Glutamatergic neuron (in vitro differentiated cells): ENCODE measurements at regions not wholly inside any gene's neighbourhood (a gene's known extent, or its start where the extent isn't known, plus 50 kb on each side); places are given as distances from the start of the nearest gene placed in this dataset.

Source experiments
- DNase-seq: peaks from one replicate; pipeline ENCODE4 v3.0.0; 2022
- H3K27ac Mint-ChIP-seq: one replicate; pipeline ENCODE4 v1.8.0; 2020; ENCODE audit warnings: mild to moderate bottlenecking, mixed read lengths, inconsistent platforms; ENCODE audit not compliant: unreplicated experiment
- H3K27me3 Mint-ChIP-seq: one replicate; pipeline ENCODE4 v1.8.0; 2020; ENCODE audit warnings: mild to moderate bottlenecking, moderate library complexity, mixed read lengths, inconsistent platforms; ENCODE audit not compliant: unreplicated experiment
- H3K36me3 Mint-ChIP-seq: one replicate; pipeline ENCODE4 v1.8.0; 2020; ENCODE audit warnings: mild to moderate bottlenecking, mixed read lengths, inconsistent platforms; ENCODE audit not compliant: unreplicated experiment
- H3K4me1 Mint-ChIP-seq: one replicate; pipeline ENCODE4 v1.8.0; 2020; ENCODE audit warnings: mild to moderate bottlenecking, low read depth, mixed read lengths, inconsistent platforms; ENCODE audit not compliant: unreplicated experiment
- H3K4me3 Mint-ChIP-seq: one replicate; pipeline ENCODE4 v1.8.0; 2020; ENCODE audit warnings: mild to moderate bottlenecking, mixed read lengths, inconsistent platforms; ENCODE audit not compliant: unreplicated experiment
- H3K9me3 Mint-ChIP-seq: one replicate; pipeline ENCODE4 v1.8.0; 2020; ENCODE audit warnings: mild to moderate bottlenecking, moderate library complexity, mixed read lengths, inconsistent platforms; ENCODE audit not compliant: unreplicated experiment
- TF ChIP-seq, protein P1 (sequence below): fragments of 200-600 bp; sonication (generic); IDR thresholded peaks from one replicate; pipeline ENCODE4 v1.5.0; 2021; ENCODE audit not compliant: partially characterized antibody, unreplicated experiment

DNA sequence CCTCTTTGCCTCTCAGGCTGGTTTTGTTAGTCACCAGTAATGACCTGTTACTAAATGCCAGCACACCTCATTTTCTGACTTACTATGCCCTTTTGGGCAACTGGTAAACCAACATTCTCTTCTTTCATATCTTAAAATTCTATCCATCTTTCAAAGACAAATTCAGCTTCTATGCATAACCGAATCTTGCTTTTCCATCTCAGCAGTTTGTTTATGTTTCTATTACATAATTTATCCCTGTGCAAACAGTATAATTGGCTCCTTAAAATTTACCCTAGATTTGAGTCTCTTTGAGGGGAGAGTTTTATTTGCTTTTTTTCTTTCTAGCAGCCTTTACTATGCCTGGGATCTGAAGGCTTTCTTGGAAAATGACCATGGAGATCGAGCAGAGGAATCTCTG, 58.5 kb upstream of the SIPA1L2 start:
- Mint-ChIP-seq H3K4me3 (no peak overlapping the region), H3K9me3 (no peaks in the 10 kb centered on the region), H3K27ac (no peak overlapping the region), H3K27me3 (peaks cover 2% of the 10 kb centered on the region), H3K4me1 (peaks cover 6% of the 10 kb centered on the region), H3K36me3 (no peaks in the 10 kb centered on the region)
- TF ChIP-seq, protein P1, sequence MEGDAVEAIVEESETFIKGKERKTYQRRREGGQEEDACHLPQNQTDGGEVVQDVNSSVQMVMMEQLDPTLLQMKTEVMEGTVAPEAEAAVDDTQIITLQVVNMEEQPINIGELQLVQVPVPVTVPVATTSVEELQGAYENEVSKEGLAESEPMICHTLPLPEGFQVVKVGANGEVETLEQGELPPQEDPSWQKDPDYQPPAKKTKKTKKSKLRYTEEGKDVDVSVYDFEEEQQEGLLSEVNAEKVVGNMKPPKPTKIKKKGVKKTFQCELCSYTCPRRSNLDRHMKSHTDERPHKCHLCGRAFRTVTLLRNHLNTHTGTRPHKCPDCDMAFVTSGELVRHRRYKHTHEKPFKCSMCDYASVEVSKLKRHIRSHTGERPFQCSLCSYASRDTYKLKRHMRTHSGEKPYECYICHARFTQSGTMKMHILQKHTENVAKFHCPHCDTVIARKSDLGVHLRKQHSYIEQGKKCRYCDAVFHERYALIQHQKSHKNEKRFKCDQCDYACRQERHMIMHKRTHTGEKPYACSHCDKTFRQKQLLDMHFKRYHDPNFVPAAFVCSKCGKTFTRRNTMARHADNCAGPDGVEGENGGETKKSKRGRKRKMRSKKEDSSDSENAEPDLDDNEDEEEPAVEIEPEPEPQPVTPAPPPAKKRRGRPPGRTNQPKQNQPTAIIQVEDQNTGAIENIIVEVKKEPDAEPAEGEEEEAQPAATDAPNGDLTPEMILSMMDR: no peak
- no peak for DNase-seq

- peaks cover 6% of the 10 kb centered on the region for H3K4me1 Mint-ChIP-seq
These were observed 59.8 kb upstream of the SIPA1L2 start for GRCh38 chr1:232689711-232690110.

DNA sequence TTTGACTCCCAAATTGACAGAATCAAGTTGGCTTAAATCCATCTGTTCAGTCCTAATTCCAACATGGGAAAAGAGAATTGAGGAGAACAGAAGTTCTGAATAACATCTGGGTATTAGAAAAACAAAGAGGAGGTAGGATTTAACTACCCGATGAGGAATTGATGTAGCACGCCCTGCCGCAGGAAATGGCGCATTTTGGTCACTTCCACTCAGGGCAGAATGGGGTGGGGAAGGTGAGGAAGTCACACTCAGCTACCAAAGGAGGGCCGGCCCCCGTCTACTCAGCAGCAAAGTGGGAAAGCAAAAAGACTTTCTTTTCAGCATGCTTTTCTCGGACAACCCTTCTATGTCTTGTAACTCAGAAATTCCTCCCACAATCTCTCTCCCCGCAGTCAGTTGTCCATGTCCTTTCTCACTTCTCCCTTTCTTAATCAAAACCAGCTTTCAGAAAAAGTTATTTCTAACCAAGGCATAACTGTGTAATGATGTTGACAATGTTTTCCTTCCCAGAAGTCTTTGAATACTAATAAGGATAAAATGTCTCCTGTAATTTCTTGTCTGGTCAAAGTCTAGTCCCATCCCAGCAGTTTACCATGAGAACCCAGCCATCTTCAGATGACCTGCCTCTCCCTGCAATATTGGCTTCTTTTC, 60.5 kb upstream of the SIPA1L2 start:
- H3K4me1 Mint-ChIP-seq: peaks cover 6% of the 10 kb centered on the region
- H3K36me3 Mint-ChIP-seq: no peaks in the 10 kb centered on the region
- H3K9me3 Mint-ChIP-seq: no peaks in the 10 kb centered on the region
- H3K4me3 Mint-ChIP-seq: no peak overlapping the region
- no peak overlapping the region for H3K27ac Mint-ChIP-seq
- H3K27me3 Mint-ChIP-seq: no peaks in the 10 kb centered on the region
- DNase-seq: no peak
- TF ChIP-seq, protein P1: no peak

More at GRCh38 chr1:232689711-232690110, 59.8 kb upstream of the SIPA1L2 start:
- no peak overlapping the region for H3K27ac Mint-ChIP-seq
- no peaks in the 10 kb centered on the region for H3K9me3 Mint-ChIP-seq
- no peaks in the 10 kb centered on the region for H3K27me3 Mint-ChIP-seq
- no peak overlapping the region for H3K4me3 Mint-ChIP-seq
- no peaks in the 10 kb centered on the region for H3K36me3 Mint-ChIP-seq
- DNase-seq: no peak
- TF ChIP-seq, protein P1: no peak

- TF ChIP-seq, protein P1: no peak
- H3K4me1 Mint-ChIP-seq: peaks cover 7% of the 10 kb centered on the region
- H3K27ac Mint-ChIP-seq: no peak overlapping the region
- H3K36me3 Mint-ChIP-seq: no peaks in the 10 kb centered on the region
- no peaks in the 10 kb centered on the region for H3K27me3 Mint-ChIP-seq
- H3K9me3 Mint-ChIP-seq: no peaks in the 10 kb centered on the region
- no peak overlapping the region for H3K4me3 Mint-ChIP-seq
- DNase-seq: no peak
These were observed 64.5 kb upstream of the SIPA1L2 start for GRCh38 chr1:232694475-232694874.

- Mint-ChIP-seq H3K27me3 (no peaks in the 10 kb centered on the region), H3K36me3 (no peaks in the 10 kb centered on the region), H3K27ac (no peak overlapping the region), H3K4me1 (peaks cover 4% of the 10 kb centered on the region), H3K4me3 (no peak overlapping the region), H3K9me3 (no peaks in the 10 kb centered on the region)
- DNase-seq: no peak
- TF ChIP-seq, protein P1: no peak
These were observed 65.9 kb upstream of the SIPA1L2 start for GRCh38 chr1:232695621-232696385.
